HepG2 (cell line): ENCODE measurements at regions not wholly inside any gene's neighbourhood (a gene's known extent, or its start where the extent isn't known, plus 50 kb on each side); places are given as distances from the start of the nearest gene placed in this dataset.

Experiments
- ATAC-seq: fragments of 200-7000 bp; cut with Tn5 transposase; 3 replicates; pipeline ENCODE4 v1.9.1; 2020; ENCODE audit warnings: mild to moderate bottlenecking, moderate library complexity
- BruUV-seq: library from RNA; stranded (reverse); fragments of 400-500 nt; replicated peaks from 2 replicates; lab custom pipeline; 2021; lab: Mats Ljungman, UMichigan
- CTCF ChIA-PET: fragments of 300-600 bp; formaldehyde crosslinking; extraction: SDS; loops from one replicate; lab custom pipeline; 2021; ENCODE audit warnings: low total read pairs, inconsistent platforms, low intra/inter-chr PET ratio; lab: Yijun Ruan, JAX
- POLR2A ChIA-PET: fragments of 350-600 bp; sonication (Branson Sonifier 250); formaldehyde crosslinking; loops from one replicate; lab custom pipeline; 2020; ENCODE audit warnings: antibody characterized with exemption, inconsistent platforms; lab: Yijun Ruan, JAX
- DNase-seq: peaks from one replicate; pipeline ENCODE4 v3.0.0-alpha.2; 2015; ENCODE audit warnings: low spot score
- FAIRE-seq: peaks from 3 replicates; lab custom pipeline; 2011; peaks lifted over from hg19 to GRCh38; lab: Jason Lieb, UNC
- H2AFZ ChIP-seq: one replicate; pipeline ENCODE4 v1.6.1; 2011; ENCODE audit warnings: low read length, inconsistent platforms
- H3K27ac ChIP-seq: fragments of 300-600 bp; 3 replicates; pipeline ENCODE4 v1.8.0; 2011; ENCODE audit warnings: mixed run types, mild to moderate bottlenecking, mixed read lengths, low read length, inconsistent platforms; ENCODE audit not compliant: insufficient read depth; ENCODE audit errors: extremely low read length
- H3K27me3 ChIP-seq, 2 experiments: fragments of 200-600 bp in 1 of 2; 2 replicates in 1 of 2; 3 replicates in 1 of 2; pipeline versions ENCODE4 v1.6.0 to v1.8.0; 2011; ENCODE audit warnings: low read length in 2 of 2, mild to moderate bottlenecking in 2 of 2, moderate library complexity in 2 of 2, inconsistent platforms in 1 of 2; ENCODE audit not compliant: insufficient read depth in 2 of 2, control insufficient read depth in 1 of 2
- H3K36me3 ChIP-seq, 2 experiments: fragments of 200-600 bp in 1 of 2; replicated peaks in 1 of 2; 2 replicates in 1 of 2; 3 replicates in 1 of 2; pipeline versions ENCODE4 v1.5.1 to v1.8.0; 2011; ENCODE audit warnings: low read length in 2 of 2, inconsistent platforms in 1 of 2; ENCODE audit not compliant: insufficient read depth in 2 of 2, control insufficient read depth in 1 of 2
- H3K4me1 ChIP-seq: 2 replicates; pipeline ENCODE4 v1.5.1; 2012; ENCODE audit warnings: low read length, inconsistent platforms; ENCODE audit not compliant: insufficient read depth
- H3K4me2 ChIP-seq: 2 replicates; pipeline ENCODE4 v1.6.0; 2011; ENCODE audit warnings: low read depth, low read length, inconsistent platforms
- H3K4me3 ChIP-seq, 3 experiments: fragments of 200-600 bp in 1 of 3; sonication (generic), shearing (Covaris generic) in 1 of 3; replicated peaks in 1 of 3; 2 replicates each; pipeline ENCODE4 v1.5.1; 2011 to 2016; ENCODE audit warnings: low read length in 3 of 3, inconsistent platforms in 2 of 3, low read depth in 2 of 3, mild to moderate bottlenecking in 2 of 3, control low read depth in 1 of 3, mixed read lengths in 1 of 3; ENCODE audit not compliant: insufficient read depth in 1 of 3
- H3K79me2 ChIP-seq: one replicate; pipeline ENCODE4 v1.6.1; 2011; ENCODE audit warnings: low read length, inconsistent platforms; ENCODE audit not compliant: insufficient read depth
- H3K9ac ChIP-seq: 2 replicates; pipeline ENCODE4 v1.6.0; 2011; ENCODE audit warnings: mild to moderate bottlenecking, low read depth, low read length, inconsistent platforms; ENCODE audit not compliant: insufficient read depth
- H3K9me3 ChIP-seq: 2 replicates; pipeline ENCODE4 v1.5.1; 2012; ENCODE audit warnings: mild to moderate bottlenecking, low read length
- H4K20me1 ChIP-seq: 2 replicates; pipeline ENCODE4 v1.6.0; 2011; ENCODE audit warnings: inconsistent platforms, mild to moderate bottlenecking, low read length, moderate library complexity; ENCODE audit not compliant: insufficient read depth
- CSRNP1 ChIP-seq: sonication (generic); formaldehyde crosslinking; IDR thresholded peaks from 2 replicates; pipeline ENCODE4 v1.8.1; 2023; ENCODE audit warnings: mild to moderate bottlenecking, missing genetic modification reagents
- EP300 ChIP-seq, 3 experiments: sonication (generic) in 1 of 3; formaldehyde crosslinking in 1 of 3; IDR thresholded peaks; 2 replicates each; pipeline versions ENCODE4 v1.5.1 to v1.6.1; 2011 to 2020; ENCODE audit warnings: low read depth in 2 of 3, low read length in 2 of 3, borderline replicate concordance in 1 of 3, improper control_type of control experiment in 1 of 3, mild to moderate bottlenecking in 1 of 3, missing genetic modification reagents in 1 of 3, moderate library complexity in 1 of 3
- ETV6 ChIP-seq: sonication (generic); formaldehyde crosslinking; conservative IDR thresholded peaks from 2 replicates; pipeline ENCODE4 v1.4.0; 2020; ENCODE audit warnings: missing genetic modification reagents
- KDM6A ChIP-seq: IDR thresholded peaks from 2 replicates; pipeline ENCODE4 v1.6.1; 2016; ENCODE audit warnings: low read depth
- MTERF4 ChIP-seq: sonication (generic); formaldehyde crosslinking; IDR thresholded peaks from 2 replicates; pipeline ENCODE4 v1.8.0; 2023; ENCODE audit warnings: mild to moderate bottlenecking, missing genetic modification reagents
- SNAPC4 ChIP-seq: sonication (generic); formaldehyde crosslinking; IDR thresholded peaks from 2 replicates; pipeline ENCODE4 v1.4.0; 2020; ENCODE audit warnings: mild to moderate bottlenecking, missing genetic modification reagents
- TBX2 ChIP-seq: sonication (generic); formaldehyde crosslinking; IDR thresholded peaks from 2 replicates; pipeline ENCODE4 v1.5.0; 2020; ENCODE audit warnings: missing genetic modification reagents, mild to moderate bottlenecking, borderline replicate concordance
- TFE3 ChIP-seq: IDR thresholded peaks from 2 replicates; pipeline ENCODE4 v1.6.1; 2016
- ZFP36 ChIP-seq: fragments of 150-350 bp; IDR thresholded peaks from 2 replicates; pipeline ENCODE4 v1.6.1; 2018; ENCODE audit warnings: borderline replicate concordance, low read length, low read depth; ENCODE audit not compliant: partially characterized antibody
- ZNF230 ChIP-seq: sonication (generic); formaldehyde crosslinking; IDR thresholded peaks from 2 replicates; pipeline ENCODE4 v1.4.0; 2020; ENCODE audit warnings: mild to moderate bottlenecking, missing genetic modification reagents
- ZNF549 ChIP-seq: sonication (generic); formaldehyde crosslinking; IDR thresholded peaks from 2 replicates; pipeline ENCODE4 v1.5.0; 2020; ENCODE audit warnings: missing genetic modification reagents
- WGBS: methylation state at CpG from one replicate; pipeline ENCODE4 v1.1.6; 2017; ENCODE audit warnings: low lambda C conversion rate; 5-methylcytosine and 5-hydroxymethylcytosine counted together
- in situ Hi-C: cut with HindIII; loops from 2 replicates; pipeline ENCODE4 v1.10.0; 2017; ENCODE audit warnings: low pct_unique_long_range_greater_than_20kb; ENCODE audit not compliant: extremely low pct_ligation_motif_present
- intact Hi-C: fragments of 100-400 bp; cut with micrococcal nuclease; formaldehyde crosslinking; loops from one replicate; pipeline ENCODE4 v1.10.0; 2022; ENCODE audit not compliant: unreplicated experiment

GRCh38 chr20:50431066-50431450 is 79.1 kb upstream of the PTPN1 start (continued):
- TF ChIP-seq EP300 (IDR thresholded peaks at IDR 0.05; ENCODE audit: low read depth in 2 of 2, low read length in 2 of 2) (no peak), EP300 (CRISPR knock-in tag; IDR thresholded peaks at IDR 0.05; ENCODE audit: borderline replicate concordance) (0 out of 2 replicates have a peak, but pooled peaks have one; percentile 14), CSRNP1 (CRISPR knock-in tag) (0 out of 2 replicates have a peak, but pooled peaks have one; percentile 33)

- H3K36me3 ChIP-seq: no peaks in the 10 kb centered on the region
- H3K9ac ChIP-seq: peak overlapping the region; percentile 14; the same call in 1 of the 2 replicates
- FAIRE-seq (no peak), ATAC-seq (no peak), DNase-seq (no peak)
- intact Hi-C loops (loop anchor here (1.0 kb wide), 1 partner anchor 18 kb away; no protein-coding TSS in a partner anchor), in situ Hi-C loops (no loop called here)
- no peak overlapping the region for H2AFZ ChIP-seq
- BruUV-seq: no TSS peak
- H4K20me1 ChIP-seq: no peaks in the 10 kb centered on the region
- H3K4me3 ChIP-seq: no peak overlapping the region
- H3K9me3 ChIP-seq: no peaks in the 10 kb centered on the region
- CTCF ChIA-PET: interaction anchor here (1.0 kb wide), 1 partner anchor 246 kb away, joined by 3 read pairs; no protein-coding TSS in a partner anchor
- no peaks in the 10 kb centered on the region for H3K79me2 ChIP-seq
- peaks cover 85% of the 10 kb centered on the region for H3K4me1 ChIP-seq
- 87% methylated on average over 4 of the region's 4 CpGs for WGBS
- POLR2A ChIA-PET: interaction anchor here (0.9 to 4.3 kb wide), 11 partner anchors 8 to 244 kb away, joined by 3 to 29 read pairs (median 4); no protein-coding TSS in a partner anchor
- H3K4me2 ChIP-seq: peak overlapping the region; percentile 61
- H3K27ac ChIP-seq: no peak overlapping the region
- no peaks in the 10 kb centered on the region; a peak in 1 of 5 replicates for H3K27me3 ChIP-seq
- no peak for TF ChIP-seq TBX2 (CRISPR knock-in tag)
- TF ChIP-seq ZFP36: peak; percentile 67
- no peak for TF ChIP-seq SNAPC4 (CRISPR knock-in tag)
- 0 out of 2 replicates have a peak, but pooled peaks have one; percentile 14 for TF ChIP-seq ETV6 (CRISPR knock-in tag)
- no peak for TF ChIP-seq ZNF549 (CRISPR knock-in tag)
- TF ChIP-seq KDM6A (CRISPR knock-in tag): no peak
- TF ChIP-seq ZNF230 (CRISPR knock-in tag): 0 out of 2 replicates have a peak, but pooled peaks have one; percentile 29
- TF ChIP-seq MTERF4 (CRISPR knock-in tag): no peak
- no peak for TF ChIP-seq TFE3 (CRISPR knock-in tag)
Observed at GRCh38 chr20:50433001-50433761, 77.0 kb upstream of the PTPN1 start.
